K562 (cell line): ENCODE measurements at regions not wholly inside any gene's neighbourhood (a gene's known extent, or its start where the extent isn't known, plus 50 kb on each side); places are given as distances from the start of the nearest gene placed in this dataset.

Experiments used
- ATAC-seq: fragments of 200-7000 bp; cut with Tn5 transposase; 3 replicates; pipeline ENCODE4 v1.9.1; 2020; ENCODE audit warnings: moderate library complexity
- BruUV-seq: library from RNA; stranded (reverse); fragments of 400-500 nt; replicated peaks from 2 replicates; lab custom pipeline; 2021; lab: Mats Ljungman, UMichigan
- CTCF ChIA-PET: fragments of 300-600 bp; formaldehyde crosslinking; extraction: SDS; loops from one replicate; lab custom pipeline; 2021; ENCODE audit warnings: low intra/inter-chr PET ratio; lab: Yijun Ruan, JAX
- POLR2A ChIA-PET: fragments of 300-600, 350-650 bp; sonication (Branson Sonifier 250); formaldehyde crosslinking; extraction: SDS; loops from one replicate; lab custom pipeline; 2021; ENCODE audit warnings: antibody characterized with exemption, inconsistent platforms; lab: Yijun Ruan, JAX
- DNase-seq, 4 experiments: peaks; one replicate each; pipeline versions ENCODE4 v3.0.0 to v3.0.0-alpha.2; 2011 to 2018; ENCODE audit warnings: low spot score in 3 of 4, mixed read lengths in 3 of 4; ENCODE audit errors: extremely low read depth in 1 of 4
- FAIRE-seq: peaks from 2 replicates; lab custom pipeline; 2011; peaks lifted over from hg19 to GRCh38; lab: Jason Lieb, UNC
- H2AFZ ChIP-seq: 2 replicates; pipeline ENCODE4 v1.6.0; 2011; ENCODE audit warnings: low read depth, low read length, control low read depth, inconsistent platforms
- H3K27ac ChIP-seq: fragments of 200-600 bp; 3 replicates; pipeline ENCODE4 v1.8.0; 2011; ENCODE audit warnings: low read depth, mild to moderate bottlenecking, control low read depth, inconsistent platforms, low read length, moderate library complexity, mixed read lengths; ENCODE audit errors: extremely low read depth
- H3K27me3 ChIP-seq, 2 experiments: fragments of 300-600 bp in 1 of 2; 2 replicates in 1 of 2; 3 replicates in 1 of 2; pipeline versions ENCODE4 v1.6.0 to v1.8.0; 2011; ENCODE audit warnings: inconsistent platforms in 2 of 2, low read length in 2 of 2, mild to moderate bottlenecking in 1 of 2, mixed read lengths in 1 of 2, moderate library complexity in 1 of 2; ENCODE audit not compliant: control insufficient read depth in 2 of 2, insufficient read depth in 2 of 2
- H3K36me3 ChIP-seq: fragments of 300-600 bp; 3 replicates; pipeline ENCODE4 v1.8.0; 2011; ENCODE audit warnings: mild to moderate bottlenecking, low read length, inconsistent platforms; ENCODE audit not compliant: control insufficient read depth, insufficient read depth
- H3K4me1 ChIP-seq, 2 experiments: fragments of 200-600 bp in 1 of 2; replicated peaks in 1 of 2; 2 replicates in 1 of 2; 3 replicates in 1 of 2; pipeline versions ENCODE4 v1.5.1 to v1.8.0; 2011; ENCODE audit warnings: inconsistent platforms in 2 of 2, low read length in 2 of 2, mild to moderate bottlenecking in 1 of 2, mixed read lengths in 1 of 2, moderate library complexity in 1 of 2; ENCODE audit not compliant: control insufficient read depth in 2 of 2, insufficient read depth in 2 of 2
- H3K4me2 ChIP-seq: 2 replicates; pipeline ENCODE4 v1.6.1; 2011; ENCODE audit warnings: low read length, control low read depth, inconsistent platforms, mixed read lengths; ENCODE audit not compliant: insufficient read depth
- H3K4me3 ChIP-seq: fragments of 200-600 bp; sonication (generic), shearing (Covaris generic); 2 replicates; pipeline ENCODE4 v1.5.1; 2016; ENCODE audit warnings: control low read depth, inconsistent platforms
- H3K79me2 ChIP-seq: fragments of 200-600 bp; 3 replicates; pipeline ENCODE4 v1.8.0; 2011; ENCODE audit warnings: low read length, inconsistent platforms; ENCODE audit not compliant: control insufficient read depth, insufficient read depth
- H3K9ac ChIP-seq, 2 experiments: 2 replicates each; pipeline versions ENCODE4 v1.6.0 to v1.6.1; 2011; ENCODE audit warnings: low read depth in 2 of 2, low read length in 2 of 2, control low read depth in 1 of 2, inconsistent platforms in 1 of 2, mild to moderate bottlenecking in 1 of 2, mixed read lengths in 1 of 2; ENCODE audit not compliant: insufficient read depth in 1 of 2
- H3K9me1 ChIP-seq: one replicate; pipeline ENCODE4 v1.6.0; 2011; ENCODE audit warnings: inconsistent platforms, mild to moderate bottlenecking, low read length, moderate library complexity; ENCODE audit not compliant: control insufficient read depth, insufficient read depth
- H3K9me3 ChIP-seq: replicated peaks from 2 replicates; pipeline ENCODE4 v1.5.1; 2011; ENCODE audit warnings: low read depth, low read length, inconsistent platforms; ENCODE audit not compliant: control insufficient read depth, insufficient read depth
- H4K20me1 ChIP-seq: replicated peaks from 2 replicates; pipeline ENCODE4 v1.6.1; 2011; ENCODE audit warnings: low read length, inconsistent platforms, mixed read lengths; ENCODE audit not compliant: control insufficient read depth, insufficient read depth
- ARHGAP35 ChIP-seq: fragments of 450-650 bp; IDR thresholded peaks from 2 replicates; pipeline ENCODE4 v1.6.1; 2018; ENCODE audit not compliant: partially characterized antibody
- ERF ChIP-seq: fragments of 450-650 bp; formaldehyde crosslinking; IDR thresholded peaks from 2 replicates; pipeline ENCODE4 v1.4.0; 2020; ENCODE audit warnings: mild to moderate bottlenecking, mixed read lengths
- FOXJ2 ChIP-seq: fragments of 200-800 bp; sonication (Bioruptor generic); IDR thresholded peaks from 2 replicates; pipeline ENCODE4 v1.6.1; 2016; ENCODE audit warnings: missing genetic modification characterization, missing compliant biosample characterization
- FOXM1 ChIP-seq, 2 experiments: fragments of 450-650 bp in 1 of 2; sonication (generic) in 1 of 2; formaldehyde crosslinking in 1 of 2; IDR thresholded peaks; 2 replicates each; pipeline versions ENCODE4 v1.6.1 to v1.9.0; 2017 to 2022; ENCODE audit warnings: low read depth in 2 of 2, mild to moderate bottlenecking in 2 of 2, missing genetic modification reagents in 1 of 2, moderate library complexity in 1 of 2
- MCM5 ChIP-seq: fragments of 450-650 bp; IDR thresholded peaks from 2 replicates; pipeline ENCODE4 v1.6.1; 2016; ENCODE audit warnings: low read depth
- MECOM ChIP-seq: fragments of 250-450 bp; sonication (Bioruptor Pico); IDR thresholded peaks from 2 replicates; pipeline ENCODE4 v1.8.0; 2022; ENCODE audit warnings: inconsistent platforms
- MED1 ChIP-seq: sonication (generic); formaldehyde crosslinking; IDR thresholded peaks from 2 replicates; pipeline ENCODE4 v1.8.1; 2023; ENCODE audit warnings: missing genetic modification reagents, borderline replicate concordance
- MEF2A ChIP-seq: IDR thresholded peaks from 2 replicates; pipeline ENCODE4 v1.6.1; 2011; ENCODE audit warnings: low read depth, mild to moderate bottlenecking, low read length, moderate library complexity; ENCODE audit not compliant: control insufficient read depth
- NEUROD1 ChIP-seq: fragments of 150-350 bp; IDR thresholded peaks from 2 replicates; pipeline ENCODE4 v1.6.1; 2014; ENCODE audit warnings: borderline replicate concordance, low read length, low read depth; ENCODE audit not compliant: partially characterized antibody
- NFE2 ChIP-seq: IDR thresholded peaks from 2 replicates; pipeline ENCODE4 v1.6.1; 2014; ENCODE audit warnings: antibody characterized with exemption, low read depth
- NFE2L1 ChIP-seq: fragments of 450-650 bp; IDR thresholded peaks from 2 replicates; pipeline ENCODE4 v1.6.1; 2016; ENCODE audit warnings: missing genetic modification characterization, low read depth, mild to moderate bottlenecking, missing compliant biosample characterization, moderate library complexity, borderline replicate concordance
- POLR3G ChIP-seq: IDR thresholded peaks from 2 replicates; pipeline ENCODE4 v1.6.1; 2011; ENCODE audit not compliant: insufficient read length, insufficient replicate concordance; ENCODE audit errors: extremely low read depth
- PTBP1 ChIP-seq: fragments of 200-400 bp; formaldehyde crosslinking; IDR thresholded peaks from 2 replicates; pipeline ENCODE4 v1.6.1; 2017; ENCODE audit warnings: low read depth, low read length
- RBM39 ChIP-seq: fragments of 200-400 bp; formaldehyde crosslinking; optimal IDR thresholded peaks from 2 replicates; pipeline ENCODE3; 2018; ENCODE audit warnings: low read depth, low read length
- ZNF134 ChIP-seq: fragments of 250-450 bp; sonication (Bioruptor Pico); conservative IDR thresholded peaks from 2 replicates; pipeline ENCODE4 v1.4.0; 2020
- ZNF239 ChIP-seq: fragments of 250-450 bp; sonication (Bioruptor Pico); IDR thresholded peaks from 2 replicates; pipeline ENCODE4 v1.4.0; 2020; ENCODE audit warnings: mild to moderate bottlenecking
- ZNF24 ChIP-seq: fragments of 450-650 bp; IDR thresholded peaks from 2 replicates; pipeline ENCODE4 v1.6.1; 2016
- ZZZ3 ChIP-seq: fragments of 450-650 bp; IDR thresholded peaks from 2 replicates; pipeline ENCODE4 v1.6.1; 2016; ENCODE audit warnings: antibody characterized with exemption, mild to moderate bottlenecking, moderate library complexity
- WGBS: fragments of 100-300 bp; shearing (Covaris generic); methylation state at CpG from one replicate; pipeline ENCODE4 v1.1.6; 2016; ENCODE audit warnings: low coverage, mixed read lengths; ENCODE audit not compliant: insufficient coverage; ENCODE audit errors: missing lambda C conversion rate; 5-methylcytosine and 5-hydroxymethylcytosine counted together
- in situ Hi-C: fragments of 300-500 bp; cut with MboI; formaldehyde crosslinking; loops from 4 replicates; pipeline ENCODE4 v1.15.0; 2018; ENCODE audit warnings: inconsistent platforms, mixed read lengths
- intact Hi-C: fragments of 100-400 bp; cut with micrococcal nuclease; formaldehyde crosslinking; loops from 2 replicates; pipeline ENCODE4 v1.14.2; 2022

DNA sequence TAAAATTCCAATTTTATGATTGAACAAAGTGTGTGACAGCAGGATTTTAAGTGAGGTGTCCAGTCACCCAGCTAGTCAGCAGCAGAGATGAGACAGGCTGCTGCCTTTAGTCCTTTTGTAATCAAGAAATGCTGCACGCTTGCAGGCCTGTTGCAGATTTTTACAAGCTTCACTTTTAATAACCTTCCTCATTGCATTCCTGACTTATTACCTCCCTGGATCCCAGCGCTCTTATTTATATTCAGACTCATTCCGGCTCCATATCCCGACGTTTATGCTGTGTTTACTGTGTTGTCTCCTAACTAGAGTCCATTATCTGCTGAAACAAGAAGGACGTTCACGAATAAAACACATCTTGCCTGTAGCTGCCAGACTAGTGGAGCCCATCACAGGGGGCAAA is 442.5 kb upstream of the KLHL29 start:
- no peak for TF ChIP-seq RBM39
- TF ChIP-seq FOXJ2, result no peak
- TF ChIP-seq POLR3G, result no peak
- TF ChIP-seq PTBP1, result no peak
- no peak for TF ChIP-seq ARHGAP35
- TF ChIP-seq ZNF239 (CRISPR knock-in tag), result no peak
- no peak for TF ChIP-seq ERF (CRISPR knock-in tag)
- TF ChIP-seq FOXM1 (IDR thresholded peaks at IDR 0.05; ENCODE audit: low read depth), result no peak
- no peak for TF ChIP-seq FOXM1 (CRISPR knock-in tag; IDR thresholded peaks at IDR 0.05; ENCODE audit: low read depth)
- no peak for TF ChIP-seq ZNF134
- TF ChIP-seq NFE2L1 (tag), result no peak
- TF ChIP-seq NEUROD1, result no peak
- TF ChIP-seq MEF2A, result no peak
- no peak for TF ChIP-seq MED1 (CRISPR knock-in tag)
- TF ChIP-seq ZNF24, result no peak
- no peak for TF ChIP-seq NFE2
- no peak for TF ChIP-seq MECOM
- TF ChIP-seq MCM5, result no peak
- TF ChIP-seq ZZZ3, result no peak
- no TSS peak for BruUV-seq
- no peak overlapping the region for H3K9ac ChIP-seq
- 2% methylated on average over 7 of the region's 7 CpGs for WGBS
- H3K27ac ChIP-seq, result no peak overlapping the region
- H3K4me2 ChIP-seq, result no peak overlapping the region
- in situ Hi-C loops (no loop called here), intact Hi-C loops (no loop called here)
- FAIRE-seq (no peak), ATAC-seq (no peak), DNase-seq (no peak)
- no peak overlapping the region for H3K4me3 ChIP-seq
- H3K9me3 ChIP-seq, result no peaks in the 10 kb centered on the region; the same call in 1 of the 2 replicates
- no peaks in the 10 kb centered on the region for H3K27me3 ChIP-seq
- no peaks in the 10 kb centered on the region for H3K9me1 ChIP-seq
- ChIA-PET CTCF (no interaction called here), POLR2A (interaction anchor here (0.5 kb wide), 1 partner anchor 60 kb away, joined by 4 read pairs; no protein-coding TSS in a partner anchor)
- no peaks in the 10 kb centered on the region for H4K20me1 ChIP-seq
- no peaks in the 10 kb centered on the region for H3K36me3 ChIP-seq
- no peaks in the 10 kb centered on the region for H3K79me2 ChIP-seq
- H3K4me1 ChIP-seq, result no peaks in the 10 kb centered on the region
- no peak overlapping the region for H2AFZ ChIP-seq
